Neural crest cell (in vitro differentiated cells): ENCODE measurements at regions not wholly inside any gene's neighbourhood (a gene's known extent, or its start where the extent isn't known, plus 50 kb on each side); places are given as distances from the start of the nearest gene placed in this dataset.

Experiments used
- DNase-seq: peaks from one replicate; pipeline ENCODE4 v3.0.0; 2021; ENCODE audit warnings: low read depth, mixed read lengths, low spot score
- H3K27ac Mint-ChIP-seq: one replicate; pipeline ENCODE4 v1.8.0; 2021; ENCODE audit warnings: mild to moderate bottlenecking, mixed read lengths; ENCODE audit not compliant: unreplicated experiment
- H3K27me3 Mint-ChIP-seq: 2 replicates; pipeline ENCODE4 v1.8.0; 2021; ENCODE audit warnings: low read depth, mild to moderate bottlenecking, mixed read lengths
- H3K36me3 Mint-ChIP-seq: 2 replicates; pipeline ENCODE4 v1.8.0; 2021; ENCODE audit warnings: low read depth, mild to moderate bottlenecking, mixed read lengths
- H3K4me1 Mint-ChIP-seq: 2 replicates; pipeline ENCODE4 v1.8.0; 2021; ENCODE audit warnings: mixed read lengths
- H3K4me3 Mint-ChIP-seq: one replicate; pipeline ENCODE4 v1.8.0; 2021; ENCODE audit warnings: mild to moderate bottlenecking, mixed read lengths
- H3K9me3 Mint-ChIP-seq: 2 replicates; pipeline ENCODE4 v1.8.0; 2021; ENCODE audit warnings: mixed read lengths
- TF ChIP-seq, protein P1 (sequence below): fragments of 200-600 bp; sonication (generic); conservative IDR thresholded peaks from 2 replicates; pipeline ENCODE4 v1.5.0; 2021; ENCODE audit warnings: antibody characterized with exemption, mild to moderate bottlenecking

DNA sequence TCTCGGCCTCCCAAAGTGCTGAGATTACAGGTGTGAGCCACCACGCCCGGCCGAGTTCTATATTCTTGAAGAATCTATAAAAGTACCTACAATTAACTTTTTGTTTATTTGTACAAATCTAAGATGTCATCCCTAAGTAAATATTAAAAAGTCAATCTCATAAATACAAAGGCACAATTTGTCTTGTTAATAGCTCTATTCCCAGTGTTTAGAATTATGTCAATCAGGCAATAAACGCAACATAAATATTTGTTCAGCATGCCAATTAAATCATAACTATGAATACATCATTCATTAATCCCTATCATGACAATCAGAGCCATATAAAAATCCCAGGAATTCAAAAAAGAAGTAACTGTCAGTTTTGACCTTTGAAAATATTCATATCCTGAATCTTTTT is 68.9 kb upstream of the CDH18 start:
- Mint-ChIP-seq H3K9me3 (no peaks in the 10 kb centered on the region), H3K4me1 (no peaks in the 10 kb centered on the region), H3K4me3 (no peak overlapping the region), H3K27ac (no peak overlapping the region), H3K36me3 (no peaks in the 10 kb centered on the region), H3K27me3 (no peaks in the 10 kb centered on the region)
- TF ChIP-seq, protein P1, sequence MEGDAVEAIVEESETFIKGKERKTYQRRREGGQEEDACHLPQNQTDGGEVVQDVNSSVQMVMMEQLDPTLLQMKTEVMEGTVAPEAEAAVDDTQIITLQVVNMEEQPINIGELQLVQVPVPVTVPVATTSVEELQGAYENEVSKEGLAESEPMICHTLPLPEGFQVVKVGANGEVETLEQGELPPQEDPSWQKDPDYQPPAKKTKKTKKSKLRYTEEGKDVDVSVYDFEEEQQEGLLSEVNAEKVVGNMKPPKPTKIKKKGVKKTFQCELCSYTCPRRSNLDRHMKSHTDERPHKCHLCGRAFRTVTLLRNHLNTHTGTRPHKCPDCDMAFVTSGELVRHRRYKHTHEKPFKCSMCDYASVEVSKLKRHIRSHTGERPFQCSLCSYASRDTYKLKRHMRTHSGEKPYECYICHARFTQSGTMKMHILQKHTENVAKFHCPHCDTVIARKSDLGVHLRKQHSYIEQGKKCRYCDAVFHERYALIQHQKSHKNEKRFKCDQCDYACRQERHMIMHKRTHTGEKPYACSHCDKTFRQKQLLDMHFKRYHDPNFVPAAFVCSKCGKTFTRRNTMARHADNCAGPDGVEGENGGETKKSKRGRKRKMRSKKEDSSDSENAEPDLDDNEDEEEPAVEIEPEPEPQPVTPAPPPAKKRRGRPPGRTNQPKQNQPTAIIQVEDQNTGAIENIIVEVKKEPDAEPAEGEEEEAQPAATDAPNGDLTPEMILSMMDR = no peak
- no peak for DNase-seq

DNA sequence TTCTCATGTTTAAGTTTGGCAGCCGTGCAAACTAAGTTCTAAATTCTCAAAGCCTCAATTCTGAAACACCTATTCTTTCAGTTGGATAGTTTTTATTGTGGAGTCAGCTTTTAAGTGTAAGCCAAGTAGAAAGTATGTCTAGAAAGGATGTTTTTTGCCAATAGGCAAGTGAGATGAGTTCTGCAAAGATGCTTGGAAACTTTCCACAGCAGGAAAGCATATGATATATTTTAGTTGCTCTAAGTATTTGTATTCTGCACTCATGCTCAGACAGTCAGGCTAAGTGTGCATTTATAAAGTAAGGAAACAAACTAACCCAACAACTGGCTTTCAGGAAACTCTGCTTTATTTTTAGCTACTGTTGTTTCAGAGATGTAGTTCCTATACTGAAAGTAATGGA is 67.3 kb upstream of the CDH18 start:
- H3K27me3 Mint-ChIP-seq = no peaks in the 10 kb centered on the region
- TF ChIP-seq, protein P1 = no peak
- H3K9me3 Mint-ChIP-seq = no peaks in the 10 kb centered on the region
- H3K4me1 Mint-ChIP-seq = no peaks in the 10 kb centered on the region
- H3K36me3 Mint-ChIP-seq = no peaks in the 10 kb centered on the region
- H3K27ac Mint-ChIP-seq = no peak overlapping the region
- no peak for DNase-seq
- no peak overlapping the region for H3K4me3 Mint-ChIP-seq

DNA sequence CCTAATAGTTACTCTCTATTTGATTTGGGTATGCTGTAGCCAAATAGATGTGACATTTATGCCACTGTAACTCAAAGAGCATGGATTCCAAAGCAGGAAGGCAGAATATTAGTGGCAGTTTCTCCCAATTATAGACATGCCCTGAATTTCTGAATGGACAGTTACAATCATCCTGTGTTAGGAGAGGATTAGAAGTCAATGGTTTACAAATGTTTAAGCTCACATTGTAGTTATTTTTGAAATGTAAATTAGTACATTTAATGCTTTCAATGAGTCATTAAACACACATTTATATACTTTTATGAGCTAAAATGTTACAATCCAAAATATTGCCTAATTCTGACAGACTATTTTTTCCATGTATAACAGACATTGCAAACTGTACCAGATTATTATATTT is 62.3 kb upstream of the CDH18 start:
- no peaks in the 10 kb centered on the region for H3K9me3 Mint-ChIP-seq
- H3K4me3 Mint-ChIP-seq = no peak overlapping the region
- H3K4me1 Mint-ChIP-seq = no peaks in the 10 kb centered on the region
- H3K27me3 Mint-ChIP-seq = no peaks in the 10 kb centered on the region
- TF ChIP-seq, protein P1 = no peak
- no peak for DNase-seq
- no peak overlapping the region for H3K27ac Mint-ChIP-seq
- H3K36me3 Mint-ChIP-seq = no peaks in the 10 kb centered on the region

DNA sequence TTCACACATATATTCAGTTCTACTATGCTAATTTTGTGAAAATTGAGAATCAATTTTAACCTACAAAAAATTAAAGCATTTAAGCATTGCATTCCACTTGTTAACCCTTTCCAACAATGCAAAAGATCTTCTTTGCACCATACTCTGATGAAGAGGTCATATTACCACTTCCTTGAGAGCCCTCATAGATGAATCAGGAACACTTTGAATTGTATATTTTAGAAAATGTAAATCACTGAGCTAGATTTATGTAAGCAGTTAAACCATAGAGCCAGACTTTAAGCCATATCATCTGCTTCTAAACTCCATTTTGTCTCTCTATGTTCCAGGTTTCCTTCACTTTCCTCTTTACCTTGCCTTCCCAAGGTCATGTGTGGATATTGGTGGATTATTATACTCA is 56.5 kb upstream of the CDH18 start:
- TF ChIP-seq, protein P1 = no peak
- H3K4me1 Mint-ChIP-seq = no peaks in the 10 kb centered on the region
- H3K27me3 Mint-ChIP-seq = no peaks in the 10 kb centered on the region
- no peaks in the 10 kb centered on the region for H3K9me3 Mint-ChIP-seq
- DNase-seq = no peak
- H3K36me3 Mint-ChIP-seq = no peaks in the 10 kb centered on the region
- no peak overlapping the region for H3K27ac Mint-ChIP-seq
- no peak overlapping the region for H3K4me3 Mint-ChIP-seq

DNA sequence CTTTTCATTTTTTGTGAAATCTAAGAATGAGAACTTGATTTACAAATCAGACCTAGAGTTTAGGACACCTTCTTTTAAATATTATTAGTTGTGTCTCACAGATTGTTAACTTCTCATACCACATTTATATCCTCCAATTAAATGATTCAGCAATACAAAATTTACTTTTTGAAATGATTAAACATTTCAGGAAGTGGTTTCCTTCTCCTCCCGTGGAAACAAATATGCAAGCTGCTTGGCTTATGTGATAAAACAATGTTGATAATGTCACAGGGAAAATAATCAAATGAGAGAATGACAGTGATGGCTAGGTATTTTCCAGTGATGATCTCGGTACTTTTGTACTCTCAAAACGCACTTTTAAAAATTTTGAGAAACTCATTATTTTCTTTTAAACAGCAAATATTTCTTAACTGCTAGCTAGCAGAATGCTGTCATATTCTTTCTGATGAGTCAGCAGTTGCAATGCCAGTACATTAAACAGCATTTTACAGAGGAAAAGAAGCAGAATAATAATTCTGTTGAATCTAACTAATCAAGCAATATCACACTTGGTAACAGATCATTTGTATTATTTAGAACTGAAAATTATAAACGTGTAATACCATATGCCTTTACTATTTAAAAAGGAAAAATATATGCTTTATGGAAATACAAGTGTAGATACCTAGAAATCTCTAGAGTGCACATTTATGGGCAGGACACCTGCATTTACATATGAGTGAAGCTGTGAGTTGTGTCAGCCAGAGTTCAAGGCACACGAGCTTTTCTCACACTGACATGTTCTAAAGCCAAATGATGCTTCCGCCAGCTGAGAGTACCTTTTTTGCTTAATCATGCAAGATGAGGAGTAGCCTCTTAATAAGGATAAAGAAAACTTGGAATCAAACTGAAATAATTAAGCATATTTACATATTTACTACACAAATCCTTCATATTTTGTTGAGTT is 53.6 kb upstream of the CDH18 start:
- no peaks in the 10 kb centered on the region for H3K36me3 Mint-ChIP-seq
- no peaks in the 10 kb centered on the region for H3K27me3 Mint-ChIP-seq
- TF ChIP-seq, protein P1 = no peak
- H3K4me3 Mint-ChIP-seq = no peak overlapping the region
- H3K27ac Mint-ChIP-seq = no peak overlapping the region
- peaks cover 2% of the 10 kb centered on the region for H3K9me3 Mint-ChIP-seq
- H3K4me1 Mint-ChIP-seq = no peaks in the 10 kb centered on the region
- DNase-seq = no peak
